HG02571 (cell line): ENCODE measurements at regions not wholly inside any gene's neighbourhood (a gene's known extent, or its start where the extent isn't known, plus 50 kb on each side); places are given as distances from the start of the nearest gene placed in this dataset.
"Not testable (repeated sequence)": the region's sequence is repeated elsewhere in the genome, so short reads cannot be mapped to it uniquely, and the experiment has no call there.

Experiments used
- ATAC-seq: cut with Tn5 transposase; IDR thresholded peaks from one replicate; pipeline ENCODE4 v1.9.1; 2021; ENCODE audit warnings: mild to moderate bottlenecking, moderate library complexity; ENCODE audit not compliant: unreplicated experiment

DNA sequence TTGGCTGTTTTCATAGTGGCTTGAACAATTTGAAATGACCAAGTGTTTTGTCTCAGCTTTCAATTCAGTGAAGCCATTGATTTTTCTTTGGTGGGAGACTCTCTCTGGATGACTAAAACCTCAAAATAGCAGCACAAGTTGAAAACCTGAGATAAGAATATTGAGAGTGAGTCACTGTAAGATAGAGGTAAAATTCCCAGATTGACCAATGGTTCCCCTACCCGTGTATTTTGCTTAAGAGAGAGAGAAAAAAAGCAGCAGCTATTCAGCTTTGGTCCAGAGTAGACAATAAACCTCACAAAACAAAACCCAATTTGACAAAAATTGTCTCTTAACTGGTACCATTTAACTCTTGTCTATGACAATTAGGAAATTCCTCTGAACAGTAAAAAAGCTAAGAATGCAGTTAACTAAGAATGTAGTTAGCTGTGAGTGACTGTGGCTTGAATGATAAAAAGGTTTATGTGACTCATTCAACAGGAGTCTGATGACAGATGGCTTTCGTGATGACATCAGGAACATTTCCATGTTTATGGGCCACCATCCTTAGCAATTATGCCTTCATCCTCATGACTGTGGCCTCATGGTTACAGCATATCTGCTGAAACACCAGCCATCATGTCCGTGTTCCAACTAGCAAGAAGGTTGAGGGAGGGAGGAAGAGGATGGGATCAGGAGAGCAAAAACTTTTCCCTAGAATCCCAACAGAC lies 356.9 kb downstream of the NDFIP2 start:
- ATAC-seq, result no peak

DNA sequence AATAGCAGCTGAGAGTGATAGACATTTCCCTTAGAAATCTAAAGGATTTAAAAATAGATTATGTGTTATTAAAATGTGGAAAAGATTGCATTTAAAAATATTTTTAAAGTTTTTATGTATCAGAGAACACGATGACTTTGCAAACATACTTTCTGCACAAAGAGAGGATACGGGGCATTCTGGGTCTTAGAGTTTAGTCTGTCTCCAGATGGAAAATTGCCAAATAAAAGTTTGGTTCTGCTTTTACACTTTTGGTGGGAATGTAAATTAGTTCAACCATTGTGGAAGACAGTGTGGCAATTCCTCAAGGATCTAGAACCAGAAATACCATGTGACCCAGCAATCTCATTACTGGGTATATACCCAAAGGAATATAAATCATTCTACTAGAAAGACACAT lies 355.2 kb downstream of the NDFIP2 start:
- ATAC-seq, result not testable (repeated sequence)

DNA sequence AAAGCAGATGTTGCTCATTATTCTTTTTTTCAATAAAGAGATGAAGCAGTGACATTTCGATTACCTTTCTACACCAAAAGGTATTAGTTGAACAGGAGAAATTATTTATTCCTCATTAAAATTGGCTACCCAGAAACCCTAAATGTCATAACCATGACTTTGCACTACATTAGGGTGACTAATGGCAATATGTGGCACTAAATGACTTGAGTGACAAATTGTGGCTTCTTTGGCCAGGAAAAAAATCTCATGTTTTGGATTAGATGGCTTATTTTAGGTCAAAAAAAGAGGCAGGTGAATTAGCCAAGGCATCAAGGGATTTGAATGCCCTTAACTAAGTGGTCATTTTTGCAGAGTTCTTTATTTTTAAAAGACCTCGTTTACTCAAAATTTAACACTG lies 353.9 kb downstream of the NDFIP2 start:
- no peak for ATAC-seq

DNA sequence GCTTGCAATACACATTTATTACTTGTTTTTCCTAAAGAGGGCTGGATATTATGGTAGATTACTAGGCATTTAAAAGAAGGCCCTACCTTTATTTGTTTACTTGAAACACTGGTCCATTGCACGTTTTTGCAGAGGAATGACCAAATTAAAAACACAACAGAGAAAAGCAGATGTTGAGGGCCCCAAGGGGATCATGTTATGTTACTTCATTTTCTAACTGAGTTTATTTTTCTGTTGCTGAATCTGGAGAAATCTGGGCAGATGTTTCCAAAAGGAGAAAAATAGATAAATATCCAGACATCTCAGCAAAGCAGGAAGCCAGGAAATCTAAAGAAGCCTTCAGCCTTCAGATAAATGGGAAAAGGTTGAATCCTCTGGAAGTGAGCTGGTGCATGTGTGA lies 353.0 kb downstream of the NDFIP2 start:
- ATAC-seq, result no peak

DNA sequence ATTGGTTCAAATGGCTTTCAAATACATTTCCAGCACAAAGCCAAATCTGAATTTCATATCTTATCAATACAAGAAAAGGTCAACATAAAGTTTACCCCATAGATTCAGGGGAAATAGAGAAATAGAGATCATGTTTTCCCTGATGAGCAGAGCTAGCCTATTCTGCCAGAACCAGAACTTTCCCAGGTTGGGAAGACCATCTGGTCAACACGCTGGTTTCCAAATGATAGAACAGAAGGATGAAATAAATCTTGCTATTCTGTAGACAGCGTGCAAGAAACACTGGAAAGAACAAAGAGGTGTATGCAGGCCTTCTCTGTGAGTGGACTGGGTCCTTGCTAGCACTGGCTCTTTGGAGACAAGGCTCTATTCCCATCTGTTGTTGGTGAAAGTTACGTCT lies 350.6 kb downstream of the NDFIP2 start:
- no peak for ATAC-seq

DNA sequence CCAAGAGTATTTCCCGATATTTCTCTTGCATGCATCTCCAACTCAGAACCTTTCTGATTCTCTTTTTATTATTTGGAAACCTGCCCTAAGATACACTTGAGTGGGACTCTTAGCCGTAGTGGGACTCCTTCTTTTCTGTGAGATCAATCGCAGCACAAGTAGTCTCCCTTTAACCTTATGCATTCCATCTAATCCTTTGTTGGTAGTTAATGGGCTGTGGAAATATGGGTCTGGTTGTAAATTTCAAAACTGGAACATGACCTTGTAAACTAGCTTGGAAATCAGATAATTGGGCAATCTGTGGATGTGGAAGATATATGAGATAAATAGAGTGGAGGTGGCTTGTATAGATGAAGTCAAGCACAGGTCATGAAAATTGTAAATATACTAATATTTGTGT lies 350.0 kb downstream of the NDFIP2 start:
- no peak for ATAC-seq

DNA sequence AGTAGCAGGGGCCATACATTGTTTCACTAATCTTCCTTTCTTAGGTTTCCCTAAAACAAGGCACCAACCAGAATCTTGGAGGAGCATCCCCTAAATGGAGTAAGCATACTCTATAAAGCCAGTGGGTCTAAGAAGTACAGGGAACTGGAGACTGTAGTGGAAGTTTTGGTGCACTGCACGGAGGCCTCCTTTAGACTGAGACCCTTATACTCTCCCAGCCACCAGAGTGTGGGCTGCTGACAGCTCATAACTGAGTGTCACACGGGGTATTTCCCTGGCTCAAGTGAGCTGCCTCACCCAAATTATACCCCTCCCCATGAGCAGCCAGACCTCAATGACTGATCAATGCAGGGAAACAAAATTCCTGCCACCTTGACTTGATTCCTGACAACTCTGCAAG lies 349.5 kb downstream of the NDFIP2 start:
- ATAC-seq, result no peak

DNA sequence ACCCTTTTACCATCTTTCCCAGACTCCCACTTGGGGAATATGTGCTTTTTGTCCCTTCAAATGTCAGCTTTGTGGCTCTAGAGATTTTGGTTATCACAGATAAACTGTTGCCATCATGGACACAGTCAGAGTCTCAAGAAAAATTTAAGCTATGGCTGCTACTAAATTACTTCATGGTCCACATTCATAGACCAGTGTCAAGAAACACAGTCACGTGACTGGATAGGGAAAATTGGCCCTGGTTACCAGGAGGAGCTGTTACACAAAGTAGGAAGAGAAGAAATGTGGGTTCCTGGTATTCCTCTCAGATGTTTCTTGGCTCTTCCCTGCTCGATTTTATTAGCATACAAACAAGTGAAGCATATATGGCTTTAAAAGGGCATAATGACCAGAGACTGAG lies 348.9 kb downstream of the NDFIP2 start:
- ATAC-seq, result no peak

DNA sequence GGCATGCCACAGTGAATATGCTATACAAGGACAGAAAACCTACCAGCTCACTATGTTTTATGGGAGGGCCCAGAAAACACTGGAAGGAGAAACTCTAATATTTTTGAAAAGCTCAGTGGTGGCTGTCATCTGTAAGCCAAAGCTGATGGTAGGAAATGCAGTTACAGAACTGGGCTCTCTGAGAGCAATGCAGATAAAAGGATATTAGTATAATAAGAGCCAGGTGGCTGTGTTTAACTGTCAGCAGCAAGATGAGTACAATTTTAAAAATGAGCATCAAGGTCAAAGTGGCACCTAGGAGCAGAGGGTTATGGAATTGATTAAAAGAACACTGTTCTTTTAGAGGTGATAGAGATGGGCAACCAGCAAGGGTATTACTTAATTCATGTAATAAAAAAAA lies 345.0 kb downstream of the NDFIP2 start:
- ATAC-seq, result no peak

DNA sequence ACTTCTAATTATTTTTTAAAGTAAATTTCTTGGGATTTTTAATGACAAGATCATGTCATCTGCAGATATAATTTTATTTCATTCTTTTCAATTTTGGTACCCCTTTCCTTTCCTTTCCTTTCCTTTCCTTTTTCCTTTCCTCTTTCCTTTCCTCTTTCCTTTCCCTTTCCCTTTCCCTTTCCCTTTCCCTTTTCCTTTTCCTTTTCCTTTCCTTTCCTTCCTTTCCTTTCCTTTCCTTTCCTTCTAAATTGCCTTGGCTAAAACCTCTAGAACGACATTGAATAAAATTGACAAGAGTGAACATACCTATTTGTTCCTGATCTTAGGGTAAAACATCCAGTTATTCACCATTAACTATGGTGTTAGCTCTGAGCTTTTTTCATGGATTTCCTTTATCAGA lies 334.1 kb downstream of the NDFIP2 start:
- ATAC-seq, result no peak

DNA sequence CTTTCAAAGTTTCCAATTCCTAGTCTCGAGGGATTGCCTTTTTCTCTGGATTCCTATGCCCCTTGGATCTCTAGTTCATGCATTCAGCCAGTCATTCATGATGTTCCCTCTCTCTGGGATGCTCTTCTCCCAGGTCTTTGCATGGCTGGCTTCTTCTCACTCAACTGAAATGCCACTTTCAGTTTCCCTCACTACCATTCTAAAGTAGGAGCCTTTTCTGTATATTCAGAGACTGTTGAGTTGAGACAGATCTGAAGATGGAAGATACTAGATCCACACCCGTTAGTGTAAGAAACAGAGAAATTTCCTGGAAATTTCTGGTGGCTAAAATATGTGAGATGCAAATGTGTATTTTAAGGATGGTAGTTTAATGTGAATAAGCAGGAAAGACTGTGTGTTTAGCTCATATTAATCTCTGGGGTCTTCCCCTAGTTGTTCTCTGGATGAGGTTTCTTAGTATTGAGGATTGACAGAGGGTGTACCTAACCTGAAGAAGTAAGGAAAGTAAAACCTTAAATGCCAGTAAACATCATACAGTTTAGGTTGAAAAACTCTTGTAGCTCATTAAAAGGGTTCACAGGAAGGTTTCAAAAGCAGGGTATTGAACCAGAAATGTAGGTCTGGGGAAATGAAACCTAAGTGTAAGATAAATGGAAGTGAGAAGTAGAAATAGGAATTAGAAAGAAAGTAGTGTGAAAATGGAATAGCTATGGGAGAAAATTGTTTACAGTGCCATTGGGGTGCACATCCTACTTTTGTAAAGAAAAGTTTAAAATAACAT lies 331.3 kb downstream of the NDFIP2 start:
- peak; percentile 51 for ATAC-seq

DNA sequence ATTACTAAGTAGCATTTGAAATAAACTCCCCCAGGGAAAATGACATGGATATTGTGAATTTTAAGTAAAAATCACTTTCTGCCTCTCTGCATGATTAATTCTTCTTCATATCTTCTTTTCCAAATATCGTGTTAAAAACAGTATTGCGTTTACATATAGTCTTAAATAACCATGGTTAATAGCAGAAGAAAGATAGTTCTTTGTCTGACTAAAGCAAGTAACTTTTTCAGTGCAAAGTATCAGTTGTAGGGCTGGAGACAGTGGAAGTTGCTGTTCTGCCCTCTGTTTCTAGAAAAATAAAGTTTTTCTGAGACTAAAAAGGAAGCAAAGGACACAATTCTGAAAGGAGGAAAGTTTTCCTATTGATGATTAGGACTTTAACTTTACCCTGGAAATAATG lies 330.2 kb downstream of the NDFIP2 start:
- ATAC-seq, result no peak

DNA sequence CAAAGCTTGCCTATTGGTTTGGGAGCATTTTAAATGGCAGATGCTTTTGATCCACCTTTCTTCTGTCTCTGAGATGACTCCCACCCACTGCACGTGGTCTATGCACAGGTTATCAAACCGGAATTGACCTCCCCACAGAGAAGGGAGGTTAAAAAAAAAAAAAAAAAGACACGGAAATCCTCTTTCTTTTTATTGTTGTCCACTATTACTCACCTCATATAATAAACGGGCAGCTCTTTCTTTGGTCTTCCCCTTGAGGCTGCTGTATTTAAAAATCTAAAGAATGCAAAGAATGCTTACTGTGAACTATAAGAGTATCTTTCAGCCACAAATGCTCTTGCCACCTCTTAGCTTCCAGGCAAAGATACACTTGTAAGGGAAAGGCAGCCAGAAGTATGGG lies 329.7 kb downstream of the NDFIP2 start:
- ATAC-seq, result no peak

DNA sequence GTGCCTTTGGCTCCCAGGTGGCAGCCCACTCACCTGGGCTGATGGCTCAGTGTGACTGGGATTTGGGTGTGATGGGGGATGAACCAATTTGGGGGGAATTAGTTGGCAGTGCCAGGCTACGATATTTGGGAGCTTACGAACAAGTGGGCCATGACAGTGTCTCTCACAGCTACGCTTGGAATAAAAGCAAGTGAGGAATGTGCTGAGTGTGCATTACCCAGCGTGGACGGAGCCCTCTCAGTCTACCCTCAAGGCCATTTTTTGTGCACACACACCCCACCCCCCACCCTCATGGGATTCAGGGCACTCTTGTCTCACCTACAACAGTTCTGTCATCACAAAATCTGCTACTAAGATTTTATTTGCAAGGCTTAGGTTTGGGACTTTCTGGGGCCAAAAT lies 329.1 kb downstream of the NDFIP2 start:
- ATAC-seq, result no peak

DNA sequence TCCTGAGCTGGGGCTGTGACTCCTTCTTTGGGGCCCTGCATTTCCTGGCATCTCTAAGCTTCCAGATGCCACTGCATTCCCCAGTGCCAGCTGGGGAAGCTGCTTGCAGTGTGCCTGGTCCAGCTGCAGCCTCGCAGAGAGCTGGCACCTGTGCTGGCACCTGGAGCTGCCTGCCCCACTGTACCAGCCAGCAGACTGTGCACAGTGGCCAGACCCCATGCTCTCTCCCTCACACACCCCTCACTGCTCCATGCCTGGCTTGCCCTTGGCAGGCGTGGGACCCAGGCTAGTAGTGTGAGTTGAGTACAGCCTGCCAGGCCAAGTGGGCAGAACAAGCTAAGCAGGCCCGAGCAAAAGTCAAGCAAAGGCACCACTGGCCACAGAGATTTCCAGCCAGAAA lies 327.5 kb downstream of the NDFIP2 start:
- no peak for ATAC-seq

DNA sequence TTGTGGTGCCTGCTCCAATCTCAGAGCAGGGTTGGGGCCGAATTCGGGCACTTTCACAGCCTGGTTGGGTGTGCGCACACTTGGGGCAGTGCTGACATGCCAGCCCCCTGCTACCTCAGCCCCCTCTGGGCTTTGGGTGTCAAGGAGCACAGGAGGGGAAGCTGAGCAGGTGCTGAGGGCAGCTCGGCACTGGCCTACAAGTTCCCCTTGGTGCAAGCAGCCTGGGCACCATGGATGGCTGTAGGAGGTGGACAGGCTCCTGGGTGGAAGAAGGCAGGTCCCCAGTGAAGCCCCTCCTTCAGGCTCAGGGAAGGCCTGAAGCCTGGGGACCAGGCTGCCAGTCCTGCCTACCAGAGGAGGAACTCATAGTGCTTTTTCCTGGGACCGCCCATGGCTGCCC lies 326.6 kb downstream of the NDFIP2 start:
- ATAC-seq, result no peak

DNA sequence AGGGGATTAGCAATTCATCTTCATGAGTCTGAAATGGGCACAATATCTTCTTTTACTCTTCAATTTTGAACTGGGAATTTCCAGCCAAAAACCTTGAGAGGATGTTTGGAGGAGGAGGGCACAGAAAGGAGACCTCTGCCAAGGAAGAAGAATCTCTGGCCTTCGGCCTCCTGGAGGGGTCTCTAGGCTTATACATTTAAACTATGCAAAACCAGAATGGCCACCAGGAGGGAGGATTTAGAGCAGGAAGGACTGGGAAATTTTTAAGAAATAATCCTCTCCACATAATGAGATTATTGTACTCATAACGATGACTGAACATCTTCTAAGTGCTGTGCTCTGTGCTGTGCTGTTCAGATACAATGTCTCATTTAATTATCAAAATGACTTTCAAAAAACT lies 325.9 kb downstream of the NDFIP2 start:
- ATAC-seq, result no peak

DNA sequence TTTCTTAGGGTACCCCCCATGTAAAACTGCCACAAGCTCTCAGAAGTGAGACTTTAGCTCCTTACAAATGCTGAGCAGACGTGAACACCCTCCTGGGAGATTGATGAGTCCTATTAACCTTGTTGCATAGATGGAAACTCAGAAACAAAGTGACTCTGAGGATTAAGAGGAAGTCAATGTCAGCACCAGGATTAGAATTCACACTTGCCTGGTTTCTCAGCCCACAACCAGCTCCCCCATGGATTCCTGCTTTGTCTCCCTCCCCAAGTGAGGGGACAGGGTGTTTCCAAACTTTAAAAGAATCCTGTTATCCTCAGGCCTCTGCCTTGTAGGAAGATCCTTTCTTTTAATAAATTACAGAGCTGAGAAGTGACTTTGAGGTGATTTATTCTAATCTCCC lies 324.4 kb downstream of the NDFIP2 start:
- ATAC-seq, result no peak

DNA sequence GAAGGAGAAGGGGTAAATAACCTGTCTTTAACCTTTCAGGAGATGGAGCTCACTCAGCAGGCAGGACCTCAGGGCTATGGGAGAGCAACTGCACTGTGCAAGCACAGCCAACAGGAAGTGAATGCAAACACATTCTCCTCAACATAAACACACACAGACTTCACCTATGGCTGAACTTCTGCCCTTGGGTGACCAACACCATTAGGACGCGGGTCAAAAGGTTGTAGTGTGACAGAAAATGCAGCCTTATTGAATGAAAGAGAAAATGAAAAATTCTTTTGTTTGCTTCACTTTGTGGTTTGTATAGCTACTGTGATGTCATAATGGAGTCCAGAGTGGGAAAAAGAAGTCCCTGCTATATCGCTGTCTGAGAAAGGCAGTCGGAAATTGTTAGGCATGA lies 323.0 kb downstream of the NDFIP2 start:
- ATAC-seq, result no peak

DNA sequence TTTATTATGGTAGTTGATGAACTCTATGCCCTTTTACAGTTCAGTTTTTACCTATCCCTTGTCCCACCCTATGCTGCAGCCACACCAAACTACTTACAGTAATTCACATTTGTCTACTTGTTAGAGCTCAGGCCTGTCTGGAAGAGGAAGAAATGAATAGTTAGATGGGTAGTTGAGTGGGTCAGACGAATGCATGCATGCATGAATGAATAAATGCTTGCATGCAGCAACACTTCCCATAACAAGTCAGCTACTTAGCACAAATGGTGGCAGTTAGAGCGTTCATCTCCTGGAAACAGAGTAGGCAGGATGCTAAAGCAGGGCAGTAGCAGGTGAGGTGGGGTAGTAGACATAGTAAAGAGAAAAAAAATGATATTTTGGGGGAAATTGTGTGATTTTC lies 322.3 kb downstream of the NDFIP2 start:
- no peak for ATAC-seq

DNA sequence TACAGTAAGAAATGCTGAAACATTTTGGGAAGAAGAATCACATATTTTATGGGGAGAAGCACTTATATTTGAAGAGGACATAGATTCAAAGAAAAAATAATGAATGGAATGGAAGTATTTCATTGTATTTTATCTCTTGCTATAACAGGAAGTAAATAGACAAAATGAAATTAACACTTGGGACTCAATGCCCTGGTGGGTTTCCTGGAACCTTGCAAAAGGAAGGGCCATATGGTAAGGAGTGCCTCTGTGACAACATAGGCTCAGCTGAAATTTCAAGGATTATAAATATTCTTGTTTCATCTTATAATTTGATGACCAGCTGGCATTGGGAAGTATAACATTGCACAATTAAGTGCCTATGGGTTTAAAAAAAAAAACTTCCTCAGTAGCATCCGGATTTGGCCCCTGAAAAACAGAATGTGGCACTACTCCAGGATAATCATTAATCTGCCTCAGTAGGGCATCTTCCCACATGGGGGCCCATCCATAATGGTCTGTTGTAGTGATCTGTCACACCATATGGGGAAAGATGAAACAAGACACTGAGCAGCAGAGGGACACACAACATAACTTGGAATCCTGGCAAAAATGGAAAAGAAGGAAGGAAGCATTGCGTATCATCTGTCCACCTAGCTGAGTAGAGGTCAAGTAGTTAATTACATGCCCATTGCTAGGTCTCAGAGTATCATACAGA lies 321.6 kb downstream of the NDFIP2 start:
- ATAC-seq, result no peak
